H1 (cell line): ENCODE measurements at regions not wholly inside any gene's neighbourhood (a gene's known extent, or its start where the extent isn't known, plus 50 kb on each side); places are given as distances from the start of the nearest gene placed in this dataset.

Experiments
- CTCF ChIA-PET: fragments of 300-600 bp; sonication (Branson Sonifier 250); formaldehyde crosslinking; loops from one replicate; lab custom pipeline; 2021; ENCODE audit not compliant: partially characterized antibody; lab: Charles Lee
- POLR2A ChIA-PET: fragments of 300-600 bp; sonication (Branson Sonifier 250); formaldehyde crosslinking; loops from one replicate; lab custom pipeline; 2021; ENCODE audit warnings: inconsistent platforms; ENCODE audit not compliant: partially characterized antibody; lab: Charles Lee
- DNase-seq, 2 experiments: peaks; one replicate each; pipeline versions ENCODE4 v3.0.0 to v3.0.0-alpha.2; 2010 to 2022; ENCODE audit warnings: low spot score in 2 of 2, low read depth in 1 of 2, mixed read lengths in 1 of 2
- FAIRE-seq: peaks from 2 replicates; lab custom pipeline; 2011; peaks lifted over from hg19 to GRCh38; lab: Jason Lieb, UNC
- H2AFZ ChIP-seq: 2 replicates; pipeline ENCODE4 v1.8.1; 2012; ENCODE audit warnings: low read length, inconsistent platforms
- H2AK5ac ChIP-seq: 2 replicates; pipeline ENCODE4 v1.6.1; 2013; ENCODE audit warnings: low read depth, low read length
- H2BK120ac ChIP-seq: replicated peaks from 2 replicates; pipeline ENCODE3; 2013; ENCODE audit warnings: low read depth, low read length, inconsistent platforms
- H2BK12ac ChIP-seq: 2 replicates; pipeline ENCODE4 v1.6.1; 2013; ENCODE audit warnings: low read depth, low read length
- H2BK15ac ChIP-seq: 2 replicates; pipeline ENCODE4 v1.6.1; 2013; ENCODE audit warnings: low read length
- H2BK20ac ChIP-seq: 2 replicates; pipeline ENCODE4 v1.6.1; 2013; ENCODE audit warnings: low read length
- H2BK5ac ChIP-seq: 2 replicates; pipeline ENCODE4 v1.6.1; 2013; ENCODE audit warnings: low read depth, low read length
- H3K14ac ChIP-seq: 2 replicates; pipeline ENCODE4 v1.6.1; 2013; ENCODE audit warnings: inconsistent platforms; ENCODE audit not compliant: insufficient read length
- H3K18ac ChIP-seq: 2 replicates; pipeline ENCODE4 v1.6.1; 2013; ENCODE audit warnings: low read length; ENCODE audit errors: extremely low read depth
- H3K23ac ChIP-seq: 2 replicates; pipeline ENCODE4 v1.6.1; 2013; ENCODE audit warnings: inconsistent platforms; ENCODE audit not compliant: insufficient read length
- H3K23me2 ChIP-seq: 2 replicates; pipeline ENCODE4 v1.6.1; 2013; ENCODE audit warnings: low read depth, low read length
- H3K27ac ChIP-seq: 2 replicates; pipeline ENCODE4 v1.6.1; 2011; ENCODE audit warnings: low read depth, low read length, inconsistent platforms
- H3K27me3 ChIP-seq, 4 experiments: replicated peaks in 1 of 4; 1 replicate in 1 of 4; 2 replicates in 3 of 4; pipeline versions ENCODE4 v1.6.1 to v1.8.1; 2011 to 2013; ENCODE audit warnings: low read length in 3 of 4, mild to moderate bottlenecking in 3 of 4, inconsistent platforms in 2 of 4, mixed read lengths in 2 of 4, moderate library complexity in 1 of 4; ENCODE audit not compliant: control insufficient read depth in 3 of 4, insufficient read depth in 3 of 4; ENCODE audit errors: extremely low read depth in 1 of 4
- H3K36me3 ChIP-seq, 4 experiments: 2 replicates each; pipeline versions ENCODE4 v1.6.1 to v1.8.1; 2011 to 2013; ENCODE audit warnings: mild to moderate bottlenecking in 4 of 4, low read length in 3 of 4, moderate library complexity in 2 of 4, control low read depth in 1 of 4, inconsistent platforms in 1 of 4; ENCODE audit not compliant: insufficient read depth in 4 of 4, control insufficient read depth in 2 of 4
- H3K4ac ChIP-seq: replicated peaks from 2 replicates; pipeline ENCODE3; 2013; ENCODE audit warnings: low read length, low read depth, mixed read lengths, inconsistent platforms; ENCODE audit not compliant: insufficient read length
- H3K4me1 ChIP-seq, 4 experiments: replicated peaks in 1 of 4; 1 replicate in 1 of 4; 2 replicates in 3 of 4; pipeline versions ENCODE4 v1.6.1 to v1.8.1; 2011 to 2013; ENCODE audit warnings: low read length in 3 of 4, inconsistent platforms in 2 of 4, mixed read lengths in 1 of 4; ENCODE audit not compliant: insufficient read depth in 4 of 4, control insufficient read depth in 3 of 4
- H3K4me2 ChIP-seq, 2 experiments: 2 replicates each; pipeline versions ENCODE4 v1.6.1 to v1.8.1; 2011 to 2013; ENCODE audit warnings: low read depth in 2 of 2, low read length in 2 of 2, control low read depth in 1 of 2, inconsistent platforms in 1 of 2, mild to moderate bottlenecking in 1 of 2; ENCODE audit not compliant: insufficient read depth in 1 of 2
- H3K4me3 ChIP-seq, 4 experiments: fragments of 200-600, 300-600 bp in 1 of 4; sonication (generic), shearing (Covaris generic), sonication (Bioruptor Twin) in 1 of 4; 2 replicates each; pipeline versions ENCODE4 v1.5.1 to v1.8.1; 2011 to 2016; ENCODE audit warnings: low read length in 4 of 4, low read depth in 3 of 4, control low read depth in 2 of 4, inconsistent platforms in 2 of 4, mild to moderate bottlenecking in 2 of 4, mixed read lengths in 1 of 4, moderate library complexity in 1 of 4; ENCODE audit not compliant: insufficient read depth in 2 of 4; ENCODE audit errors: extremely low read depth in 1 of 4
- H3K56ac ChIP-seq: replicated peaks from 2 replicates; pipeline ENCODE3; 2013; ENCODE audit warnings: low read depth, mild to moderate bottlenecking, mixed read lengths, low read length, inconsistent platforms; ENCODE audit not compliant: insufficient read length
- H3K79me1 ChIP-seq: 2 replicates; pipeline ENCODE4 v1.6.1; 2013; ENCODE audit warnings: low read depth, low read length, control low read depth
- H3K79me2 ChIP-seq, 2 experiments: 2 replicates each; pipeline versions ENCODE4 v1.6.1 to v1.8.1; 2012 to 2013; ENCODE audit warnings: low read length in 2 of 2, mild to moderate bottlenecking in 2 of 2, inconsistent platforms in 1 of 2; ENCODE audit not compliant: insufficient read depth in 2 of 2, control insufficient read depth in 1 of 2
- H3K9ac ChIP-seq, 4 experiments: replicated peaks in 1 of 4; 1 replicate in 1 of 4; 2 replicates in 3 of 4; pipeline versions ENCODE4 v1.6.1 to v1.8.1; 2011 to 2013; ENCODE audit warnings: low read depth in 3 of 4, low read length in 3 of 4, control low read depth in 2 of 4, mild to moderate bottlenecking in 2 of 4, moderate library complexity in 2 of 4, inconsistent platforms in 1 of 4; ENCODE audit errors: extremely low read depth in 1 of 4
- H3K9me3 ChIP-seq, 2 experiments: 2 replicates each; pipeline versions ENCODE4 v1.6.1 to v1.8.1; 2012 to 2013; ENCODE audit warnings: mild to moderate bottlenecking in 2 of 2, moderate library complexity in 2 of 2, control low read depth in 1 of 2, inconsistent platforms in 1 of 2, low read depth in 1 of 2, low read length in 1 of 2, mixed read lengths in 1 of 2; ENCODE audit not compliant: insufficient read depth in 2 of 2
- H4K20me1 ChIP-seq, 2 experiments: replicated peaks in 1 of 2; 2 replicates each; pipeline versions ENCODE3 to v1.8.1; 2011 to 2013; ENCODE audit warnings: inconsistent platforms in 2 of 2, low read length in 2 of 2, mild to moderate bottlenecking in 1 of 2; ENCODE audit not compliant: insufficient read depth in 2 of 2, control insufficient read depth in 1 of 2
- H4K5ac ChIP-seq: 2 replicates; pipeline ENCODE4 v1.6.1; 2013; ENCODE audit warnings: low read length, low read depth, mixed read lengths, inconsistent platforms; ENCODE audit not compliant: insufficient read length
- H4K8ac ChIP-seq: 2 replicates; pipeline ENCODE4 v1.8.0; 2013; ENCODE audit warnings: mild to moderate bottlenecking, moderate library complexity, low read length, inconsistent platforms; ENCODE audit not compliant: insufficient read depth; ENCODE audit errors: extremely low read depth
- H4K91ac ChIP-seq: replicated peaks from 2 replicates; pipeline ENCODE3; 2013; ENCODE audit warnings: low read length, mixed read lengths, inconsistent platforms; ENCODE audit not compliant: insufficient read length
- ATF3 ChIP-seq: IDR thresholded peaks from 2 replicates; pipeline ENCODE4 v1.6.1; 2011; ENCODE audit warnings: low read depth, mild to moderate bottlenecking, low read length; ENCODE audit not compliant: insufficient read depth
- BACH1 ChIP-seq: IDR thresholded peaks from 2 replicates; pipeline ENCODE4 v1.6.1; 2012; ENCODE audit warnings: low read length, improper control_type of control experiment
- BCL11A ChIP-seq, 2 experiments: IDR thresholded peaks; one replicate each; pipeline ENCODE4 v1.6.1; 2011; ENCODE audit warnings: low read depth in 2 of 2, low read length in 2 of 2, mild to moderate bottlenecking in 2 of 2
- CEBPB ChIP-seq: IDR thresholded peaks from 2 replicates; pipeline ENCODE4 v1.6.1; 2012; ENCODE audit warnings: low read depth, low read length
- E2F6 ChIP-seq: IDR thresholded peaks from 2 replicates; pipeline ENCODE4 v1.6.1; 2012; ENCODE audit warnings: inconsistent platforms
- PHF8 ChIP-seq: fragments of 200-600 bp; sonication (generic); conservative IDR thresholded peaks from 2 replicates; pipeline ENCODE4 v1.7.1; 2012; ENCODE audit warnings: low read depth, mild to moderate bottlenecking, inconsistent platforms, low read length, moderate library complexity
- SIN3A ChIP-seq, 2 experiments: IDR thresholded peaks in 1 of 2; conservative IDR thresholded peaks in 1 of 2; 2 replicates each; pipeline ENCODE4 v1.6.1; 2011 to 2012; ENCODE audit warnings: low read length in 2 of 2, improper control_type of control experiment in 1 of 2, low read depth in 1 of 2, mild to moderate bottlenecking in 1 of 2
- SIX5 ChIP-seq: IDR thresholded peaks from 2 replicates; pipeline ENCODE4 v1.6.1; 2011; ENCODE audit warnings: mild to moderate bottlenecking, low read depth, low read length
- SUZ12 ChIP-seq: fragments of 200-600 bp; sonication (generic); IDR thresholded peaks from 2 replicates; pipeline ENCODE4 v1.6.1; 2012; ENCODE audit warnings: mild to moderate bottlenecking, inconsistent platforms, low read length, moderate library complexity, mixed read lengths
- WGBS, 2 experiments: shearing (Covaris generic) in 1 of 2; methylation state at CpG; one replicate each; pipeline versions ENCODE4 v1.1.6 to v1.1.7; 2013 to 2015; ENCODE audit warnings: low lambda C conversion rate in 2 of 2, mixed read lengths in 2 of 2, inconsistent platforms in 1 of 2, low coverage in 1 of 2, missing lambda C conversion rate in 1 of 2; ENCODE audit not compliant: insufficient replicate concordance in 2 of 2, insufficient coverage in 1 of 2, insufficient read length in 1 of 2; ENCODE audit errors: extremely low coverage in 1 of 2, missing lambda C conversion rate in 1 of 2; 5-methylcytosine and 5-hydroxymethylcytosine counted together

GRCh38 chr4:107202744-107203143, 166.6 kb upstream of the DKK2 start:
- Histone ChIP-seq H3K27me3 (no peaks in the 10 kb centered on the region), H2BK5ac (no peak overlapping the region), H3K9me3 (no peaks in the 10 kb centered on the region), H2BK120ac (no peak overlapping the region), H3K18ac (no peak overlapping the region), H2BK15ac (no peak overlapping the region), H3K79me2 (no peaks in the 10 kb centered on the region), H3K4ac (no peak overlapping the region), H2AK5ac (no peak overlapping the region), H3K23me2 (no peaks in the 10 kb centered on the region), H3K4me2 (no peak overlapping the region), H3K27ac (no peak overlapping the region), H2BK20ac (no peak overlapping the region), H3K14ac (no peak overlapping the region), H2AFZ (no peak overlapping the region), H4K91ac (no peak overlapping the region), H3K79me1 (no peaks in the 10 kb centered on the region), H3K4me1 (no peaks in the 10 kb centered on the region), H3K4me3 (no peak overlapping the region), H3K56ac (no peak overlapping the region), H3K9ac (no peak overlapping the region), H3K36me3 (no peaks in the 10 kb centered on the region), H2BK12ac (no peak overlapping the region), H4K20me1 (no peaks in the 10 kb centered on the region), H4K8ac (no peak overlapping the region), H3K23ac (no peak overlapping the region), H4K5ac (no peak overlapping the region)
- POLR2A ChIA-PET: no interaction called here
- TF ChIP-seq E2F6 (no peak), PHF8 (no peak), BCL11A (IDR thresholded peaks at IDR 0.05; ENCODE audit: low read depth in 2 of 2, low read length in 2 of 2) (no peak), SIN3A (conservative IDR thresholded peaks at IDR 0.05 in 1 of 2, IDR thresholded peaks at IDR 0.05 in 1 of 2; ENCODE audit: low read depth in 1 of 2, low read length in 2 of 2) (no peak), SUZ12 (no peak), CEBPB (no peak), BACH1 (no peak), SIX5 (no peak), ATF3 (no peak)
- WGBS, 2 experiments: 89% methylated on average over 7 of the region's 7 CpGs; no CpG with 5 or more reads in 1 of the 2 experiments
- FAIRE-seq (no peak), DNase-seq (no peak)
- CTCF ChIA-PET: no interaction called here
